ENCODE measurements at regions not wholly inside any gene's neighbourhood (a gene's known extent, or its start where the extent isn't known, plus 50 kb on each side); places are given as distances from the start of the nearest gene placed in this dataset.

GRCh38 chr2:105972246-105972645 is 221.9 kb downstream of the UXS1 start:
- peaks cover 9% of the 10 kb centered on the region for H3K9me3 Mint-ChIP-seq
- H3K36me3 Mint-ChIP-seq (ENCODE audit: low read depth), result no peaks in the 10 kb centered on the region
- ATAC-seq (ENCODE audit: low read depth) (no peak), DNase-seq (no peak)
- POLR2A ChIA-PET, result interaction anchor here (0.6 kb wide), 1 partner anchor 364 kb away, joined by 3 read pairs; no protein-coding TSS in a partner anchor
- intact Hi-C loops (cut with micrococcal nuclease), result no loop called here
- peaks cover 10% of the 10 kb centered on the region for H3K4me1 Mint-ChIP-seq
- TF ChIP-seq CTCF (IDR thresholded peaks at IDR 0.05), result no peak
- CTCF ChIA-PET, result no interaction called here
- peaks cover 5% of the 10 kb centered on the region for H3K27me3 Mint-ChIP-seq
- H3K27ac Mint-ChIP-seq, result no peak overlapping the region
- H3K4me3 Mint-ChIP-seq, result no peak overlapping the region

GRCh38 chr2:105969552-105969951 is 224.5 kb downstream of the UXS1 start:
- Mint-ChIP-seq H3K4me3 (no peak overlapping the region), H3K36me3 (ENCODE audit: low read depth) (no peaks in the 10 kb centered on the region), H3K27me3 (peaks cover 2% of the 10 kb centered on the region), H3K9me3 (peaks cover 7% of the 10 kb centered on the region), H3K4me1 (peaks cover 10% of the 10 kb centered on the region), H3K27ac (no peak overlapping the region)
- ChIA-PET CTCF (interaction anchor here (0.6 kb wide), 1 partner anchor 855 kb away, joined by 3 read pairs; no protein-coding TSS in a partner anchor), POLR2A (no interaction called here)
- intact Hi-C loops (cut with micrococcal nuclease), result loop anchor here (1.0 kb wide), 1 partner anchor 393 kb away; no protein-coding TSS in a partner anchor
- DNase-seq (no peak), ATAC-seq (ENCODE audit: low read depth) (no peak)
- no peak for TF ChIP-seq CTCF (IDR thresholded peaks at IDR 0.05)

GRCh38 chr2:105962221-105962620 is 217.5 kb downstream of the NCK2 start:
- intact Hi-C loops (cut with micrococcal nuclease), result no loop called here
- Mint-ChIP-seq H3K36me3 (ENCODE audit: low read depth) (no peaks in the 10 kb centered on the region), H3K27me3 (no peaks in the 10 kb centered on the region), H3K9me3 (no peaks in the 10 kb centered on the region), H3K4me3 (no peak overlapping the region), H3K4me1 (no peaks in the 10 kb centered on the region), H3K27ac (no peak overlapping the region)
- ATAC-seq (ENCODE audit: low read depth), result no peak
- DNase-seq, result no peak
- CTCF ChIA-PET, result no interaction called here
- TF ChIP-seq CTCF (IDR thresholded peaks at IDR 0.05), result no peak
- POLR2A ChIA-PET, result no interaction called here

DNA sequence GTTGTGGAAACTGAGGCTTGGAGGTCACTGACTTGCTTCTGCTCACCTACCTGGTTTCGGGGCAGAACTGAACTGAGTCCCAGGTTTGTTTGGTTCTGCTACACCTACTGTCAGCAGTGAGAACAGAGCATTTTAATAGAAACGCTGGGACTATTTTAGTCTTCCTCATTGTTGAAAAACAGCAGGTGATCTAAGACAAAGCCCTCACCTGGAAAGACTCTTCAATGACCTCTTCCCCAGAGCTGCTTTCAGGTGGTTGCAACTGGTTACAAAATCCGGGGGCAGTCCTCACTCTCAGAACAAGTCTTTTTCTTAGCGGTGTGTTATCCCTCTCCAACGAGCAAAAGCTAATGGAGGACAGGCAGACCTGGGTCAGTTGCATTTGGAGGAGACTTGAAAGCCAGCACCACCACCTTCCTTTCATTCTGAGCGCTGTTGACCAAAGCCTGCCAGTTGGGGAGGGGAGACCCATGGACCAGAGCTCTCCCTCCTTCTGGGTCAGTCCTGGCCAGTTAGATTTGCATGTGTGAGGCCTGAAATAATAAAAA is 217.0 kb downstream of the NCK2 start:
- Mint-ChIP-seq H3K27me3 (no peaks in the 10 kb centered on the region), H3K4me1 (no peaks in the 10 kb centered on the region), H3K36me3 (ENCODE audit: low read depth) (no peaks in the 10 kb centered on the region), H3K27ac (no peak overlapping the region), H3K4me3 (no peak overlapping the region), H3K9me3 (no peaks in the 10 kb centered on the region)
- DNase-seq (no peak), ATAC-seq (ENCODE audit: low read depth) (no peak)
- intact Hi-C loops (cut with micrococcal nuclease), result no loop called here
- POLR2A ChIA-PET, result interaction anchor here (0.7 kb wide), 1 partner anchor 12 kb away, joined by 4 read pairs; no protein-coding TSS in a partner anchor
- CTCF ChIA-PET, result no interaction called here
- TF ChIP-seq CTCF (IDR thresholded peaks at IDR 0.05), result no peak

DNA sequence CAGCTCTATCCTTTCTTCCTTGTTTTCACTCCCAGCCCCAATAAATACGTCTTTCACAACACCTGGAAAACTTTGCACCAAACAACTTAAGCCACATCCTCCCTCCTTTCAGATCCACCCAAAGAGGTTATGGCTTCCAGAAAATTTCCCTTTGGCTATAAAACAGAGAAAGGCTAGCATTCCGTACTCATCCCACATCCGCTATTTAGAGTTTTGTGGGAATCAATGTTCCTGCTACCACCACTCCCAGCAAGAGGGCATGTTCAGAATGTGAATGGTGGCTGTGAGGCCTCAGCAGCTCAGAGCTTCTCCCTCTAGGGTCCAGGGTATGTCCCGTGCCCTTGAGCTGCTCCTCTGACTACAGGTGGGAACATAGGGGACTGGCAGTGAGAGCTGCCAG is 214.6 kb downstream of the NCK2 start:
- DNase-seq (no peak), ATAC-seq (ENCODE audit: low read depth) (no peak)
- ChIA-PET CTCF (no interaction called here), POLR2A (no interaction called here)
- no peak for TF ChIP-seq CTCF (IDR thresholded peaks at IDR 0.05)
- Mint-ChIP-seq H3K9me3 (no peaks in the 10 kb centered on the region), H3K27me3 (peaks cover 2% of the 10 kb centered on the region), H3K27ac (no peak overlapping the region), H3K4me3 (no peak overlapping the region), H3K4me1 (no peaks in the 10 kb centered on the region), H3K36me3 (ENCODE audit: low read depth) (no peaks in the 10 kb centered on the region)
- intact Hi-C loops (cut with micrococcal nuclease), result no loop called here

Measured in activated B cell treated with CpG ODN at 0.5 μM for 24 hours (primary cell).